ENCODE measurements at regions not wholly inside any gene's neighbourhood (a gene's known extent, or its start where the extent isn't known, plus 50 kb on each side); places are given as distances from the start of the nearest gene placed in this dataset.

DNA sequence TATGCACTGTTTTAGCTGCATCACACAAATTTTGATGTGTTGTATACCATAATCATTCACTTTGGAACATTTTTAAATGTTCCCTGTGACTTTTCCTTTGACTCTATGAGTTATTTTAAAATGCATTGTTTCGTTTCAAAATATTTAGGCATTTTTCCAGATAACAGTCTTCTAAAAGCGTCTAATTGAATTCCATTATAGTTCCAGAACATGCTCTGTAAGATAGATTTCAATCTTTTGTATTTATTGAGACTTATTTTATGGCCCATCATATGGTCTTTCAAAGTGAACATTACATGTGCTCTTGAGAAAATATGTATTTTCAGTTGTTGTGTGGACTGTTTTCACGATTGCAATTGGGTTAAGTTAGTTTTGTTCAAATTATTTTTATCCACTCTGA lies 98.7 kb upstream of the ARHGAP5 start:
- DNase-seq (ENCODE audit: low spot score) = no peak
- ATAC-seq (ENCODE audit: low FRiP score) = no peak
- TF ChIP-seq, protein P1, sequence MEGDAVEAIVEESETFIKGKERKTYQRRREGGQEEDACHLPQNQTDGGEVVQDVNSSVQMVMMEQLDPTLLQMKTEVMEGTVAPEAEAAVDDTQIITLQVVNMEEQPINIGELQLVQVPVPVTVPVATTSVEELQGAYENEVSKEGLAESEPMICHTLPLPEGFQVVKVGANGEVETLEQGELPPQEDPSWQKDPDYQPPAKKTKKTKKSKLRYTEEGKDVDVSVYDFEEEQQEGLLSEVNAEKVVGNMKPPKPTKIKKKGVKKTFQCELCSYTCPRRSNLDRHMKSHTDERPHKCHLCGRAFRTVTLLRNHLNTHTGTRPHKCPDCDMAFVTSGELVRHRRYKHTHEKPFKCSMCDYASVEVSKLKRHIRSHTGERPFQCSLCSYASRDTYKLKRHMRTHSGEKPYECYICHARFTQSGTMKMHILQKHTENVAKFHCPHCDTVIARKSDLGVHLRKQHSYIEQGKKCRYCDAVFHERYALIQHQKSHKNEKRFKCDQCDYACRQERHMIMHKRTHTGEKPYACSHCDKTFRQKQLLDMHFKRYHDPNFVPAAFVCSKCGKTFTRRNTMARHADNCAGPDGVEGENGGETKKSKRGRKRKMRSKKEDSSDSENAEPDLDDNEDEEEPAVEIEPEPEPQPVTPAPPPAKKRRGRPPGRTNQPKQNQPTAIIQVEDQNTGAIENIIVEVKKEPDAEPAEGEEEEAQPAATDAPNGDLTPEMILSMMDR (IDR thresholded peaks at IDR 0.05) = no peak

DNA sequence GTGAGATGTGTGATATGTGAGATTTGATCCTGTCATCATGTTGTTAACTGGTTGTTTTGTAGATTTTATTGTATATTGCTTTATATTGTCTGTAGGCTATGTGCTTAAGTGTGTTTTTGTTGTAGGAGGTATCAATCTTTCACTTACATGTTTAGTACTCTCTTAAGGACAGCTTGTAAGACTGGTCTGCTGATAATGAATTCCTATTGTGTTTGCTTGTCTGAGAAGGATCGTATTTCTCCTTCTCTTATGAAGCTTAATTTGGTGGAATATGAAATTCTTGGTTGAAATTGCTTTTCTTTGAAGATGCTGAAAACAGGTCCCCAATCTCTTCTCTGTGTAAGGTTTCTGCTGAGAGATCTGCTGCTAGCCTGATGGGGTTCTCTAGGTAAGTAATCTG lies 94.5 kb upstream of the ARHGAP5 start:
- TF ChIP-seq, protein P1 (IDR thresholded peaks at IDR 0.05) = no peak
- ATAC-seq (ENCODE audit: low FRiP score) = no peak
- no peak for DNase-seq (ENCODE audit: low spot score)

DNA sequence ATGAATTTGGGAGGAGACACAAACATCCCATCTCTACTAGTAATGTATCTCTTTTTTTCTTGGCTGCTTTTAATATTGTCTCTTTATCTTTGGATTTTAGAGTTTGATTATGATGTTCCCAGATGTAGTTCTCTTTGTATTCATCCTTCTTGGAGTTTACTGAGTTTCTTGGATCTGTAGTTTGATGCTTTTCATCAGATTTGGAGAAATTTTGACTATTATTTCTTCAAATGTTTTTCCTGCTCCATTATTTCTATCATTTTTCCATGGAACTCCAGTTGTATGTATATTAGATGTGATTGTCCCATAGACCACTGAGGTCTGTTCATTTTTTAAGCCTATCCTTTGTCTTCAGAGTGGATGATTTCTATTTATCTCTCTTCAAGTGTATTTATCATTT lies 90.7 kb upstream of the ARHGAP5 start:
- TF ChIP-seq, protein P1 (IDR thresholded peaks at IDR 0.05) = no peak
- DNase-seq (ENCODE audit: low spot score) (no peak), ATAC-seq (ENCODE audit: low FRiP score) (no peak)

DNA sequence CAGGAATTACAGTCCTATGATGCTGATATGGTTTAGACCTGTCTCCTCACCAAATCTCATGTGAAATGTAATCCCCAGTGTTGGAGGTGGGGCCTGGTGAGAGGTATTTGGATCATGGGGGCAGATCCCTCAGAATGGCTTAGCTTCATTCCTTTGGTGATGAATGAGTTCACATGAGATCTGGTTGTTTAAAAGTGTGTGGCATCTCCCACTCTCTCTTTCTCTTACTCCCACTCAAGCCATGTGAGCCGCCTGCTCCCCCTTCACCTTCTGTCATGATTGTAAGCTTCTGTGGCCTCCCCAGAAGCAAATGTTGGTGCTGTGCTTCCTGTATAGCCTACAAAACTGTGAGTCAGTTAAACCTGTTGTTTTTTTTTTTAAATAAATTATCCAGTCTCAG lies 89.4 kb upstream of the ARHGAP5 start:
- DNase-seq (ENCODE audit: low spot score) (no peak), ATAC-seq (ENCODE audit: low FRiP score) (no peak)
- TF ChIP-seq, protein P1 (IDR thresholded peaks at IDR 0.05) = no peak

DNA sequence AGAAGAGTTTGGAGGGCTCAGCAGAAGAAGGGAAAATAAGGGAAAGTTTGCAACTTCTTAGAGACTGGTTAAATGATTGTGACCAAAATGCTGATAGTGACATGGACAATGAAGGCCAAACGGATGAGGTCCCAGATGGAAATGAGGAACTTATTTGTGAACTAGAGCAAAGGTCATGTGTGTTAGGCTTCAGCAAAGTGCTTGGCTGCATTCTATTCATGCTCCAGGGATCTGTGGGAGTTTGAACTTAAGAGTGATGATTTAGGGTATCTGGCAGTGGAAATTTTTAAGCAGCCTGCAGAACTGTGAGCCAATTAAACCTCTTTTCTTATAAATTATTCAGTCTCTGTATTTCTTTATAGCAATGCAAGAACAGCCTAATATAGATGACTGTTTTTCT lies 88.9 kb upstream of the ARHGAP5 start:
- DNase-seq (ENCODE audit: low spot score) (no peak), ATAC-seq (ENCODE audit: low FRiP score) (no peak)
- TF ChIP-seq, protein P1 (IDR thresholded peaks at IDR 0.05) = no peak

DNA sequence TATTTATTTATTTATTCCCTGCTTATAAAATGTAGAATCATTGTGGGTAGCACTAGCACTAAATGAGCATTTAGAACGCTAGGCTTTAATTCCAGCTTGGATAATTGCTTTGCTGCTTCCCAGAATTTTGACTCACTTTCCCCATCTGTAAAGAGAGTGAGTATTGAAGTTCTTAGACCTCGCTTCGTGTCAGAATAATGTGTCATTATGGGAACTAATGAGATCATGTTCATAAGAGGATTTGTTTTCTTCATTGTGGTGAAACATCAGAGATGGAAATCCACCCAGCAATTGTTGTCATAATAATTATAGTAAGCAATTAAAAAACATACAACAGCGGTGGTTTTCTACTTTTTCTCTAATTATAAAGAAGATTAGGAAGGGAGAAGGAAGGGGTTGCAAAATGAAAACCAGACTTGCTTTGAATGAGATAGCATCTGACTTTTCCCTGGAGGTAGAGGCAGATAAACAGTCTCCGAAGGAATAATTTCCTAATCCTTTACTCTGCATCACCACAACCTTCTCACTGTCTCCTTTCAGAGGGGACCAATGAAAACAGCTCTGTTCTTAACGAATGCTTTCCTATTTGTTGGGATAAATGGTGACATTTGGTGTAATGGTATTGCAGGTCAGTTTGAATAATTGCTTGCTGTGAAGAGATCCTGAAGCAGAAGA lies 86.8 kb upstream of the ARHGAP5 start:
- DNase-seq (ENCODE audit: low spot score) = no peak
- TF ChIP-seq, protein P1 (IDR thresholded peaks at IDR 0.05) = no peak
- no peak for ATAC-seq (ENCODE audit: low FRiP score)

DNA sequence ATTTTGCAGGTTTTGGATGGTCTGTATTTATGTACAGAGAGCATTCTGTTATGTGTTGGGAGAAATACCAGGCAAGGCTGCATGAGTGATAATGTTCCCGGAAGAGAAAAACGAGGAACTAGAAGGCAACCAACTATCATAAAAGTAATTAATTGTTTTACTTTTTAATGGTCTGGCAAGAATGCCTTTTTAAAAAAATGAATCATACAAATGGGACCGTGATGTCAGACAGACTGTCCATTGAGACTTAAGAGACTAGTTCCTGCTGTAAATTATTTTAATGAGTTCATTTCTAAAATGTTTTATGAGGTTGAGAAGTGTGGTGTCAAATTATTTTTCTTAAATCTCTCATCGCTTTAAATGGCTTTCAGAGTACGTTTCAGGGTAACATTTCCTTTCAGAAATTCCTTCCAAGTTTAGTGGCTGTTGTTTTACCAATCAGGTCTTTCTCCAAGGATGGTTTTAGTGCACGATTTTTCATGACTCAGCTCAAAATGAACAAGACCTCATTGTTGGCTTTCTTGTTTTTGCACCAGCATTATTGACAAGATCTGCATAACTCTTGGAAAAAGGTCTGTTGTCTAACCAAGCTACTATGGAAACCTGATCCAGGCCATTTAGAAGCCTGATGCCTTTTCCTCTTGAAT lies 86.1 kb upstream of the ARHGAP5 start:
- no peak for DNase-seq (ENCODE audit: low spot score)
- TF ChIP-seq, protein P1 (IDR thresholded peaks at IDR 0.05) = no peak
- ATAC-seq (ENCODE audit: low FRiP score) = no peak

Measured in omental fat pad (tissue), 3 donors.